SJCRH30 (cell line): ENCODE measurements at regions not wholly inside any gene's neighbourhood (a gene's known extent, or its start where the extent isn't known, plus 50 kb on each side); places are given as distances from the start of the nearest gene placed in this dataset.

ENCODE experiments used
- DNase-seq, 2 experiments: peaks; one replicate each; pipeline ENCODE4 v3.0.0-alpha.2; 2015 to 2020
- H3K27ac ChIP-seq: fragments of 250-450 bp; sonication (Bioruptor Pico); 2 replicates; pipeline ENCODE4 v1.5.1; 2020; ENCODE audit warnings: mild to moderate bottlenecking, moderate library complexity
- H3K27me3 ChIP-seq: fragments of 250-450 bp; sonication (Bioruptor Pico); 2 replicates; pipeline ENCODE4 v1.5.1; 2020; ENCODE audit warnings: mild to moderate bottlenecking, moderate library complexity
- H3K36me3 ChIP-seq: fragments of 250-450 bp; sonication (Bioruptor Pico); 2 replicates; pipeline ENCODE4 v1.5.1; 2020; ENCODE audit warnings: mild to moderate bottlenecking, moderate library complexity
- H3K4me1 ChIP-seq: fragments of 250-450 bp; sonication (Bioruptor Pico); 2 replicates; pipeline ENCODE4 v1.5.1; 2020; ENCODE audit warnings: mild to moderate bottlenecking, moderate library complexity
- H3K4me3 ChIP-seq: fragments of 250-450 bp; sonication (Bioruptor Pico); 2 replicates; pipeline ENCODE4 v1.5.1; 2020; ENCODE audit warnings: mild to moderate bottlenecking, moderate library complexity
- H3K9me3 ChIP-seq: fragments of 250-450 bp; sonication (Bioruptor Pico); replicated peaks from 2 replicates; pipeline ENCODE4 v1.5.1; 2020; ENCODE audit warnings: mild to moderate bottlenecking, moderate library complexity

DNA sequence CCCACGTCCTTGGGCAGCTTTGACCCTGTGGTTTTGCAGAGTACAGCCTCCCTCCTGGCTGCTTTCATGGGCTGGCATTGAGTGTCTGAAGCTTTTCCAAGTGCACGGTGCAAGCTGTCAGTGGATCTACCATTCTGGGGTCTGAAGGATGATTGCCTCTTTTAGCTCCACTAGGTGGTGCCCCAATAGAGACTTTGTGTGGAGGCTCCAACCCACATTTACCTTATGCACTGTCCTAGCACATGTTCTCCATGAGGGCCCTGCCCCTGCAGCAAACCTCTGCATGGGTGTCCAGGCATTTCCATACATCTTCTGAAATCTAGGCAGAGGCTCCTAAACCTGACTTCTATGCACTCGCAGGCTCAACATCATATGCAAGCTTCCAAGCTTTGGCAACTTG lies 644.2 kb upstream of the CDH9 start:
- no peak overlapping the region for H3K4me3 ChIP-seq
- H3K9me3 ChIP-seq: no peaks in the 10 kb centered on the region
- H3K36me3 ChIP-seq: no peaks in the 10 kb centered on the region
- H3K27me3 ChIP-seq: no peaks in the 10 kb centered on the region
- DNase-seq: peak; percentile 1 to 26
- no peaks in the 10 kb centered on the region for H3K4me1 ChIP-seq
- no peak overlapping the region for H3K27ac ChIP-seq

DNA sequence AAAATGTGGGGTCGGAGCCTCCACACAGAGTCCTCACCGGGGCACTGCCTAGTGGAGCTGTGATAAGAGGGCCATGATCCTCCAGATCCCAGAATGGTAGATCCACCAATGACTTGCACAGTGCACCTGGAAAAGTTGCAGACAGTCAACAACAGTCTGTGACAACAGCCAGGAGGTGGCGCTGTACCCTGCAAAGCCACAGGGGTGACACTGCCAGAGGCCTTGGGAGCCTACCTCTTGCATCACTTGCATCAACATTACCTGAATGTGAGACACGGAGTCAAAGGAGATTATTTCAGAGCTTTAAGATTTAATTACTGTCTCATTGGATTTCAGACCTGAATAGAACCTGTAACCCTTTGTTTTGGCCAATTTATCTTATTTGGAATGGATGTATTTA lies 614.1 kb upstream of the CDH9 start:
- Histone ChIP-seq H3K36me3 (no peaks in the 10 kb centered on the region), H3K9me3 (no peaks in the 10 kb centered on the region), H3K27ac (no peak overlapping the region), H3K27me3 (no peaks in the 10 kb centered on the region), H3K4me1 (no peaks in the 10 kb centered on the region), H3K4me3 (no peak overlapping the region)
- no peak for DNase-seq

DNA sequence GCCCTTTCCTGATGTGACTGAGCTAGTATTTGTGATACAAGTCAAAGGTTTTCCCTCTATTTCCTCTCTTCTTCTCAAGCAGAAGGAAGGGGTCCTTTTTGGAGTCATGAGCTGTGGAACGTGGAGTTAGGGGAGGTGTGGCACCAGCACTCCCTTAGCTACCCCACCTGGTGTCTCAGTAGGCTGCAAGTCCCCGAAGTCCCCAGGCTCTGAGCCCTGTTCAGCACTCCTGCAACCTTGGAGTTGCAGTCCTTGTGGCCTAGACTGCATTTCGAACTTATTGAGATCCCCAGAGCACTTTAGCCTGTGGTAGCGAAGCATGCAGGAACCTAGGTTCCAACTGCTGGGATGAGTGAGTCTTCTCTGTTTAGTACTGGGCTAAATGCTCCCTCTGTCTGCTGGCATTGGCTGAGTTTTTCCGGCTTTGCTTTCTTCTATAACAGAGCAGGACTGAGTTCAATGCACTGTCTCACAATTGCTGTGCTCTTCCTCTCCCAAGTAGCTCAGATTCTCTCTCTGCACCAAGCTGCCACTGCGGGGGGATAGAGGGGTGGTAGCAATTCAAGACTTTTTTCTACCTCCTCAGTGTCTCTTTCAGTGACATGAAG lies 600.7 kb upstream of the CDH9 start:
- no peaks in the 10 kb centered on the region for H3K9me3 ChIP-seq
- no peaks in the 10 kb centered on the region for H3K4me1 ChIP-seq
- H3K4me3 ChIP-seq: no peak overlapping the region
- no peak overlapping the region for H3K27ac ChIP-seq
- DNase-seq: no peak
- H3K36me3 ChIP-seq: no peaks in the 10 kb centered on the region
- no peaks in the 10 kb centered on the region for H3K27me3 ChIP-seq

DNA sequence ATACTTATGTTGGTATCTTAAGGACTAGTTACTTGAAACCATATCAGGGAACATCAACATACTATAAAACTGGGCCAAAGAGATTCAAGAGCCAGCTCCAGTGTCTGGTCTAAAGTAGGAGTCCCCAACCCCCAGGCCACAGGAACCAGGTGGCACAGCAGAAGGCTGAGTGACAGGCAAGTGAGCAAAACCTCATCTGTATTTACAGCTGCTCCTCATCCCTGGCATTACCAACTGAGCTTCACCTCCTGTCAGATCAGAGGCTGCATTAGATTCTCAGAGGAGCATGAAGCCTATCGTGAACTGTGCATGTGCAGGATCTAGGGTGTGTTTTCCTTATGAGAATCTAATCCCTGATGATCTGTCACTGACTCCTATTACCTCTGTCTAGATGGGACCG lies 581.6 kb upstream of the CDH9 start:
- no peak for DNase-seq
- H3K9me3 ChIP-seq: no peaks in the 10 kb centered on the region
- H3K4me1 ChIP-seq: no peaks in the 10 kb centered on the region
- no peak overlapping the region for H3K4me3 ChIP-seq
- H3K27me3 ChIP-seq: no peaks in the 10 kb centered on the region
- no peaks in the 10 kb centered on the region for H3K36me3 ChIP-seq
- H3K27ac ChIP-seq: no peak overlapping the region

DNA sequence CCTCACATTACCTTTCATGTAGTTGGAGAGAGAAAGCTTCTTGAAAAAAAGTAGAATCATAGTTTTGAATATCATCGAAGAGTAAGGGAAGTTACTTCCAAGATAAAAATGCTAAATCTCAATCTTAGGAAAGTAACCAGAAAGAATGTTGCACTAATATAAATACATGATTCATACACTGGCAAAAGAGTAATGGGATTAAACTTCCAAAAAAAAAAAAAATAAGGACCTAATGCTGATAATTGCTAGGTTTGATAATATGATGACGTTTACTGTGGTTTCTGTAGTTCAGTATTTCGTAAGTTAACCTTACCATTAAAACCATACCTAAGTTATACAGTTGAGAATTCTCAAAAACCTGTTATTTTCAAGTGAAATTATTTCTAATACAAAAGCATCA lies 573.8 kb upstream of the CDH9 start:
- no peak for DNase-seq
- H3K27me3 ChIP-seq: no peaks in the 10 kb centered on the region
- no peaks in the 10 kb centered on the region for H3K36me3 ChIP-seq
- H3K4me1 ChIP-seq: no peaks in the 10 kb centered on the region
- no peaks in the 10 kb centered on the region for H3K9me3 ChIP-seq
- no peak overlapping the region for H3K4me3 ChIP-seq
- no peak overlapping the region for H3K27ac ChIP-seq

DNA sequence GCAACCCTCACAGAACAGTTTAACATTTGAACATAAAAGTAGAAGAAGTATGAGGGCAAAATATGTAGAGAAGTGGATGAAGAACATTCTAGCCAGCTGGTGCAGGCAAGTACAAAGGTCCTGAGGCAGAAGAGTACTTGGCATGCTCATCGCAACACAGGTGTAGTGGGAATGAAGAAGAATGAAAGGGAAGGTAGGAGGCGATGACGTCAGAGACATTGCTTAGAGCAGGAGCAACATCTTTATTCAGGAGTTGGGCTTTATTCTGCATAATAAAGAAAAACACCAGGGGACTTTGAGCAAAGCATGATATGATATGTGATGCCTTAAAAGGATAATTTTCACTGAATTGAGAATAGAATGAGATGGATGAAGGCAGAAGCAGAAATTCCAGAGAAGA lies 570.6 kb upstream of the CDH9 start:
- no peak for DNase-seq
- H3K27me3 ChIP-seq: no peaks in the 10 kb centered on the region
- no peaks in the 10 kb centered on the region for H3K9me3 ChIP-seq
- no peaks in the 10 kb centered on the region for H3K36me3 ChIP-seq
- H3K4me3 ChIP-seq: no peak overlapping the region
- H3K27ac ChIP-seq: no peak overlapping the region
- H3K4me1 ChIP-seq: no peaks in the 10 kb centered on the region

DNA sequence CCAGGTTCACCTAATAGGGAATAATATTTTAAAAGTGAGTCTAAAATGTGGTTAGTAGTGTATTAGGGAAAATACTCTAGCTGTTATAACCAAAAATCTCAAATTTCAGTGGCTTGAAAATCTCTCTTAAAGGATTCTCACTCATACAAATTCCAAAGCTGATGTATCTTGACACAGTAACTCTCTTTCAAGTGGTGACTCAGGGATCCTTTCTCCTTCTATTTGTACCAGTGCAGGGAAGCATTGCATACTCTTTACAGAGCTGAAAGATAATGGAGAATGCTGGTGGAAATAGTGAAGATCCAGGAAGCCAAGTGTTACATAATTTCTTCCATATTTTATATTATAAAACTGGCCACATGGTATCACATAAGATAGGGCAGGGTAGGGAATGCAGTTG lies 560.2 kb upstream of the CDH9 start:
- Histone ChIP-seq H3K27ac (no peak overlapping the region), H3K4me1 (no peaks in the 10 kb centered on the region), H3K36me3 (no peaks in the 10 kb centered on the region), H3K27me3 (no peaks in the 10 kb centered on the region), H3K4me3 (no peak overlapping the region), H3K9me3 (no peaks in the 10 kb centered on the region)
- no peak for DNase-seq

DNA sequence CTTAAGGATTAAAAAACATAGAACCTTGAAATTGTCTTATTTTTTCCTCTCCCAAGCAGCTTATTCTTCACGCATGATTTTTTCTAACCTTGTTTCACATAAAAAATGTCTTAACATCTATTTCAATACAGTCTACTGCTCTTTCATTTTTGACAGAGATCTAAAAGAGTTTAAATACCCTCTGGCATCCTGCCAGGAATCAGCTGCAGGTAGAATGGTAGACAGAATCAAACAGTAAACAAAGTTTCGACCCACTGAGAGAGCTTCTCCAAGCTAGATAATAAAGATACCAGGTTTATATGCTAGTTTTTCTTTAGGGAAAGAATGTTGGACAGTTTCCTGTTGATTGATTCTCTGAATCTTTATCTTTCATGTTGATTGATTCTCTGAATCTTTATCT lies 555.8 kb upstream of the CDH9 start:
- DNase-seq: no peak
- H3K27ac ChIP-seq: no peak overlapping the region

DNA sequence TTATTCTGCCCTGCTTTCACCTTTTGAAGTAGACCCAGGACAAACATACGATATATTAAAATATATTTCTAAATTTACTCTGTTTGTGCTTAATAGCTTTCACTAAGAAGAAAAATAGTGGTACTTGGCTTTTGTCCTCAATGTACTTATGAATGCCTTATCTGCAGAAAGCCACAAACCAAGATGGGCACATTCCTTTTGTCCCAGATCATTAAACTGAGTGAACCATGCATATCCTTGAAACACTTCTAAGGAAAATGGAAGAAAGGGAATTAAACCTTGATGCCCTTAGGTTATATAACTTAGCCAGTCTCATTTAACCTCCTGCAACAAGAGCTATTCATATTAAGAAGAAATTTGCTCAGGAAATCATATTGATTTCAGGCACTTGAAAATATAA lies 553.8 kb upstream of the CDH9 start:
- H3K36me3 ChIP-seq: no peaks in the 10 kb centered on the region
- H3K9me3 ChIP-seq: no peaks in the 10 kb centered on the region
- DNase-seq: peak in 1 of 2 experiments; percentile 8
- H3K4me3 ChIP-seq: no peak overlapping the region
- H3K27me3 ChIP-seq: no peaks in the 10 kb centered on the region
- H3K4me1 ChIP-seq: no peaks in the 10 kb centered on the region
- H3K27ac ChIP-seq: no peak overlapping the region

More for the DNA sequence above, 555.8 kb upstream of the CDH9 start:
- Histone ChIP-seq H3K27me3 (no peaks in the 10 kb centered on the region), H3K4me3 (no peak overlapping the region), H3K4me1 (no peaks in the 10 kb centered on the region), H3K9me3 (no peaks in the 10 kb centered on the region), H3K36me3 (no peaks in the 10 kb centered on the region)

DNA sequence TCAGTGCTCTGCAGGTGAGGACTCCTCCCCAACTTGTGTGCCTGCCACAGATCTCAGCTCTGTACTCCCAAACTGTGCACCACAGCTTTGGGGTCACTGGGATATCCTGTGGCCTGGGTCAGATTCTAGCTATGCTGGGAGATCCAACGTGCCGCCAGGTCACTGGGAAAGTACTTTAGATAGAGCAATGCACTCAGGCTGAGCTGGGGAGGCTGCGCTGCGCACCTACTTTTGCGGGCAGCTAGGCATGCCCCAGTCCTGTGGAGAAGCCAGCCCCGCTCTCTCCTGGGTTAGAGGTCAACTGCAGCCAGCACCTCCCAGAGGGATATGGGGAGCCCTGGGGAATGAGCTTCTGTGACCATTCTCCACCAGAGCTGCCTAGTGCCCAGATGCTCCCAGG lies 552.1 kb upstream of the CDH9 start:
- no peaks in the 10 kb centered on the region for H3K36me3 ChIP-seq
- no peak overlapping the region for H3K4me3 ChIP-seq
- no peak for DNase-seq
- no peaks in the 10 kb centered on the region for H3K27me3 ChIP-seq
- no peaks in the 10 kb centered on the region for H3K4me1 ChIP-seq
- H3K27ac ChIP-seq: no peak overlapping the region
- no peaks in the 10 kb centered on the region for H3K9me3 ChIP-seq

DNA sequence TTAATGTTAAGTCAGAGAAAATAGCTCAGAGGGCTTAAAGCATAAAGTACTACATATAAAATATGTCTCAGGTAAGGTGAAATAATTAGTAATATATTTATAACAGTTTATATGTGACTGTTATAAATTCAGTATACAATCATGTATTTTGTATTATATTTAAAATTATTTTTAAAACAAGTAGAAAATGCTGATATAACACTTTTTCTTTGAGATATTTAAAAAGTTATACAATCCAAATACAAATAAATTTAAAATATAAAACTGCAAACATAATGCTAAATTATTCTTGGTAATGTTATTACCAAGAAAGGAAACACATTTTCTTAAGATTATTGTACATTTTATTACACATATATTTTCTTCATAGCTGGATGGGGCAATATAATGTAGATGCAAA lies 539.9 kb upstream of the CDH9 start:
- Histone ChIP-seq H3K4me3 (no peak overlapping the region), H3K27ac (no peak overlapping the region), H3K36me3 (no peaks in the 10 kb centered on the region), H3K27me3 (no peaks in the 10 kb centered on the region), H3K4me1 (no peaks in the 10 kb centered on the region), H3K9me3 (no peaks in the 10 kb centered on the region)
- DNase-seq: no peak

DNA sequence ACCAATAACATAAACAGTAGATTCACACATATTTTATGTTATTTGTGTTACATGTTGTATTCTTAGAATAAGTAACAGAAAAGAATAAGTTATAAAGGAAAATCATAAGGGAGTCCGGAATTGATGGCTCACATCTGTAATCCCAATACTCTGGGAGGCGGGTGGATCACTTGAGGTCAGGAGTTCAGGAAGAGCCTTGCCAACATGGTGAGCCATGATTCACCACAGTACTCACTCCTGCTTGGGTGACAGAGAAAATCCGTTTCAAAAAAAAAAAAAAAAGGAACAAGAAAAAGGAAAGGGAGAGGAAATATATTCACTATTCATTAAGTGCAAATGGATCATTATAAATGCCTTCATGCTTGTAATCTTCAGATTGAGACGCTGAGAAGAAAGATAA lies 533.3 kb upstream of the CDH9 start:
- no peak overlapping the region for H3K27ac ChIP-seq
- no peaks in the 10 kb centered on the region for H3K9me3 ChIP-seq
- DNase-seq: no peak
- H3K4me3 ChIP-seq: no peak overlapping the region
- H3K36me3 ChIP-seq: no peaks in the 10 kb centered on the region
- no peaks in the 10 kb centered on the region for H3K4me1 ChIP-seq
- H3K27me3 ChIP-seq: no peaks in the 10 kb centered on the region

DNA sequence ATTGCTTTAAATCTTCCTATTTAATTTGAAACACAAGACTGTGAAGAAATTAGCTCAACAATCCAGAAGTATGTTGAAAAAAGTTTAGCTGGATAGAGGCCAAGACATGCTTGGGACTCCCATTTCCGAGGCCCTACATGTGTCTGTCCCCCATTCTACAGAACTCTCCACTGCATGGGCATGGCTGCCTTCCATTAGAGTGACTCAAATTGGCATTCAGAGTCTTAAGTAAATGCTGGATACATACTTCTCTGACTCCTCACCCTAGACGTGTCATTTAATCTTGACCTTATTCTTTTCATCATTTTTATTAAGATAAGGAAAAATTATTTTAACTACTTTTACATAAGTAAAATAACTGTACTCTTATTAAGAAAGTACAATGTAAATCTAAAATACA lies 530.4 kb upstream of the CDH9 start:
- DNase-seq: no peak
- Histone ChIP-seq H3K4me1 (no peaks in the 10 kb centered on the region), H3K4me3 (no peak overlapping the region), H3K9me3 (no peaks in the 10 kb centered on the region), H3K27me3 (no peaks in the 10 kb centered on the region), H3K36me3 (no peaks in the 10 kb centered on the region), H3K27ac (no peak overlapping the region)

DNA sequence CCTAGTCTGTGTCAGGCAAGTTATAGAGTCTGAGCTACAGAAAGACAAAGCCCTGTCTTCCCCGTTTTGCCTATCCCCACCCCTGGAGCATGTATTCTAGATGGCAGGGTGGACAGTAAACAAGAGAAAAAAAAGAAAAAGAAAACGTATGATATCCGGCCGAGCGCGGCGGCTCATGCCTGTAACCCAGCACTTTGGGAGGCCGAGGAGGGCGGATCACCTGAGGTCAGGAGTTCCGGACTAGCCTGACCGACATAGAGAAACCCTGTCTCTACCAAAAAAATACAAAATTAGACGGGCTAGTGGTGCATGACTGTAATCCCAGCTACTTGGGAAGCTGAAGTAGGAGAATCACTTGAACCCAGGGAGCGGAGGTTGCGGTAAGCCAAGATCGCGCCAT lies 523.0 kb upstream of the CDH9 start:
- Histone ChIP-seq H3K4me3 (no peak overlapping the region), H3K9me3 (no peaks in the 10 kb centered on the region), H3K27ac (no peak overlapping the region), H3K36me3 (no peaks in the 10 kb centered on the region), H3K27me3 (no peaks in the 10 kb centered on the region), H3K4me1 (no peaks in the 10 kb centered on the region)
- no peak for DNase-seq

DNA sequence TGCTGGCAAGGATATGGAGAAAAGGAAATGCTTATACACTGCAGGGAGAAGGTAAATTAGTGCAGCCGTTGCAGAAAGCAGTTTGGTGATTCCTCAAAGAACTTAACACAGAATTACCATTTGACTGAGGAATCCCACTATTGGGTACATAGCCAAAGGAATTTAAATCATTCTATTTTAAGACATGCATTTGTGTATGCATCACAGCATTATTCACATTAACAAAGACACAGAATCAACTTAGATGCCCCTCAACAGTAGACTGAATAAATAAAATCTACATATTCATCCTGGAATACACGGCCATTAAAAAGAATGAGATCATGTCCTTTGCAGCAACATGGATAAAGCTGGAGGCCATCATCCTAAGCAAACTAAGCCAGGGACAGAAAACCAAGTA lies 510.1 kb upstream of the CDH9 start:
- Histone ChIP-seq H3K27ac (no peak overlapping the region), H3K36me3 (no peaks in the 10 kb centered on the region), H3K27me3 (no peaks in the 10 kb centered on the region), H3K4me1 (no peaks in the 10 kb centered on the region), H3K9me3 (no peaks in the 10 kb centered on the region), H3K4me3 (no peak overlapping the region)
- no peak for DNase-seq

DNA sequence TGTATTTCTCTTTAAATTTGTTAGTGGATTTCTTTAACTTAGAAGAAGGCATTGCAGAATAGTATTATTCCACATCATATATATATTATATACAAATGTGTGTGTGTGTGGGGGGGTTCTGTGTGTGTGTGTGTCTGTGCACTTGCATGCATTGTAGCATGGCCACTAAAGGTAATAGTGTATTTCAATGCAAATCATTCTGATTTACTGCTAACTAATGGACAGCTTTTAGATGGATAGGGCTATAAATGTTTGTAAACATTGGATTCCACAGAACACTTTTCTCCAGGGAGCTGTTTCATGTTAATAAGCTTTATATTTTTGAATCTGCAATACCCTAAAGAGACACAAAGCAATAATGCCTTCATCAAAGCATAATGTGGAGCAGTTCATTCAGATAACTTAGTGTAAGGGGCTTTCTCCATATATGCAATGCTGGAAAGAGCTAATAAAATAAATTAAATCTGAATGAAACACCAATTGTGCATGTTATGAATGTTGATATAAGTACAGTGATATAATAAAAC lies 496.7 kb upstream of the CDH9 start:
- DNase-seq: no peak
- H3K9me3 ChIP-seq: no peaks in the 10 kb centered on the region
- H3K36me3 ChIP-seq: no peaks in the 10 kb centered on the region
- H3K4me3 ChIP-seq: no peak overlapping the region
- no peak overlapping the region for H3K27ac ChIP-seq
- H3K27me3 ChIP-seq: no peaks in the 10 kb centered on the region
- no peaks in the 10 kb centered on the region for H3K4me1 ChIP-seq
